ENCODE measurements at regions not wholly inside any gene's neighbourhood (a gene's known extent, or its start where the extent isn't known, plus 50 kb on each side); places are given as distances from the start of the nearest gene placed in this dataset.
A peak's percentile ranks its signal among the peaks of the same experiment; 100 is the strongest.

DNA sequence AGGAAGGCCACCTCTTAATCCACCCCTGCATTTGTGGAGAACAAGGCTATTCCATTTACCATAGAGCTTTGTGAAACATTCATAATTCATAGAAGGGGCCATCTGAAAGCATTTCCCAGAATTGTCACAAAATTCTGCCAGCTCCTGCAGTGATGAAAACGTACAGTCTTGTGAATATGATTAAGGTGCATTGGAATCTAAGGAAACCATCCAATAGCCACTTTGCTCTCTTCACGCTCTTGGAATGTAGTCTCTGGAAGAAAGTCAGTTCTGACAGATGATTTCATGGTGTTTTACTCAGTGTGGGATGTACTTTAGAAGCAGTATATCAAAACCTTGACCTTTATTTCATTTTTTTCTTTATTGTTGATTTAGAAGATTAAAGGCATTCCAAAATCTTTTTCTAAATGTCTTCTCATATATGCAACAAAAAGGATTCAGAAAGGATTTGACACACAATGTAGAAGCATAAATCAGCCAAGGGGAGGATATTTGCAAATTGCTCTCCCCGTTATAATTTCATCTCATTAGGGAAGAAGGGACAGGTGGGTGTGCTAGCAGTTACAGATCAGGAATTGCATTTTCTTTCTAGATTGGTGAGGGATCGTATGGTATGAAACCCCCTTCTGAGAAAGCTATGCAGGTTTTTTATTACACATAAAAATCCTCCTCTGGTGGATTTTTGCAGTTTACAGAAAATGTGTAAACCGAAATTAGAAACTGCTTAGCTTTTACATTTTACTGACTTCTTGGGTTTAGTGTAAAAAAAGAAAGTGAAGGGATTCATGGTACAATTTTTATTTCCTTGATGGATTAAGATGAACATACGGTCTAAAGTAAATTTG lies 390.2 kb downstream of the LRIG3 start:
- peaks cover 3% of the 10 kb centered on the region for H3K27me3 Mint-ChIP-seq
- no peaks in the 10 kb centered on the region for H3K4me1 Mint-ChIP-seq
- H3K36me3 Mint-ChIP-seq: no peaks in the 10 kb centered on the region
- no peak for DNase-seq
- no peak overlapping the region for H3K4me3 Mint-ChIP-seq
- no peaks in the 10 kb centered on the region for H3K9me3 Mint-ChIP-seq
- no peak overlapping the region for H3K27ac Mint-ChIP-seq

DNA sequence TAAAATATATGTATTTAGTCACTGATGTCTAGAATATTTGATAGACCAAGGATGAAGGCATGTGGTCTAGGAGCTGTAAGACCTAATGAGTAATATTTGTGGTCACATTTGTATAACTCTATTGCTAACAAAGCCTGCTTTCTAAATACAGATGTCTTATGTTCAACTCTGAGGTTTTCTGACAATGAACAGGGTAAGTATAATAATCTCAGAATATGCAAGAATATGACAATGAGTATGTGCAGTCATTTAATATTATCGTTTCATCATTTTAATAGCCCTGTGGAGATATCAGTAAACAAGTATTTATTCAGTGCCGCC lies 389.6 kb downstream of the LRIG3 start:
- H3K9me3 Mint-ChIP-seq: no peaks in the 10 kb centered on the region
- peaks cover 3% of the 10 kb centered on the region for H3K27me3 Mint-ChIP-seq
- DNase-seq: no peak

GRCh38 chr12:58532855-58533608 lies 387.3 kb downstream of the LRIG3 start:
- H3K4me1 Mint-ChIP-seq: no peaks in the 10 kb centered on the region
- no peak overlapping the region for H3K4me3 Mint-ChIP-seq
- no peak overlapping the region for H3K27ac Mint-ChIP-seq
- H3K36me3 Mint-ChIP-seq: no peaks in the 10 kb centered on the region
- no peak for DNase-seq
- peaks cover 3% of the 10 kb centered on the region for H3K27me3 Mint-ChIP-seq
- no peaks in the 10 kb centered on the region for H3K9me3 Mint-ChIP-seq

More for the DNA sequence above, 389.6 kb downstream of the LRIG3 start:
- Mint-ChIP-seq H3K4me1 (no peaks in the 10 kb centered on the region), H3K4me3 (no peak overlapping the region), H3K27ac (no peak overlapping the region), H3K36me3 (no peaks in the 10 kb centered on the region)

DNA sequence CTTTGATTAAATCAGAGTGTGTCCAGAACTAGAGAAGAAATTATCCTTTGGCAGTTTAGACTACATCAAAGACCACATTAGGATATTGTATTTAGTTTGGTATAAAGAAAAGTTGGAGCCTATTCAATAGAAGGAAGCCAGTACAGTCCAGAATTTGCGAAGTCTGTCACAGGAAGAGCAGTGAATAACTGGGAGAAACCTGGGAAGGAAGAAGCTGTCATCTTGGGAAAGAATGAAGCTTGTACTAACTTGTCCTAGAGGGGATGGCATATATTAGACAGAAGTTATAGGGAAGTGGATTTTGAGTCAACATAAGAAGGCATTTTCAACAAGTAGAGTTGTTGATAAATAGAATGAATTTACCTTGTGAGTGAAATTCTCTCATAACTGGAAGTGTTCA lies 386.7 kb downstream of the LRIG3 start:
- no peak overlapping the region for H3K4me3 Mint-ChIP-seq
- no peaks in the 10 kb centered on the region for H3K36me3 Mint-ChIP-seq
- no peaks in the 10 kb centered on the region for H3K9me3 Mint-ChIP-seq
- H3K27ac Mint-ChIP-seq: no peak overlapping the region
- no peaks in the 10 kb centered on the region for H3K4me1 Mint-ChIP-seq
- DNase-seq: no peak
- peaks cover 3% of the 10 kb centered on the region for H3K27me3 Mint-ChIP-seq

GRCh38 chr12:58537278-58537677 lies 383.0 kb downstream of the LRIG3 start:
- DNase-seq: no peak
- no peaks in the 10 kb centered on the region for H3K9me3 Mint-ChIP-seq
- no peak overlapping the region for H3K27ac Mint-ChIP-seq
- no peak overlapping the region for H3K4me3 Mint-ChIP-seq
- no peaks in the 10 kb centered on the region for H3K36me3 Mint-ChIP-seq
- H3K4me1 Mint-ChIP-seq: no peaks in the 10 kb centered on the region
- peaks cover 6% of the 10 kb centered on the region for H3K27me3 Mint-ChIP-seq

- Mint-ChIP-seq H3K9me3 (no peaks in the 10 kb centered on the region), H3K4me3 (no peak overlapping the region), H3K27me3 (peaks cover 3% of the 10 kb centered on the region), H3K27ac (no peak overlapping the region), H3K36me3 (no peaks in the 10 kb centered on the region), H3K4me1 (no peaks in the 10 kb centered on the region)
- no peak for DNase-seq
Measured at GRCh38 chr12:58539295-58539694, 381.0 kb downstream of the LRIG3 start.

DNA sequence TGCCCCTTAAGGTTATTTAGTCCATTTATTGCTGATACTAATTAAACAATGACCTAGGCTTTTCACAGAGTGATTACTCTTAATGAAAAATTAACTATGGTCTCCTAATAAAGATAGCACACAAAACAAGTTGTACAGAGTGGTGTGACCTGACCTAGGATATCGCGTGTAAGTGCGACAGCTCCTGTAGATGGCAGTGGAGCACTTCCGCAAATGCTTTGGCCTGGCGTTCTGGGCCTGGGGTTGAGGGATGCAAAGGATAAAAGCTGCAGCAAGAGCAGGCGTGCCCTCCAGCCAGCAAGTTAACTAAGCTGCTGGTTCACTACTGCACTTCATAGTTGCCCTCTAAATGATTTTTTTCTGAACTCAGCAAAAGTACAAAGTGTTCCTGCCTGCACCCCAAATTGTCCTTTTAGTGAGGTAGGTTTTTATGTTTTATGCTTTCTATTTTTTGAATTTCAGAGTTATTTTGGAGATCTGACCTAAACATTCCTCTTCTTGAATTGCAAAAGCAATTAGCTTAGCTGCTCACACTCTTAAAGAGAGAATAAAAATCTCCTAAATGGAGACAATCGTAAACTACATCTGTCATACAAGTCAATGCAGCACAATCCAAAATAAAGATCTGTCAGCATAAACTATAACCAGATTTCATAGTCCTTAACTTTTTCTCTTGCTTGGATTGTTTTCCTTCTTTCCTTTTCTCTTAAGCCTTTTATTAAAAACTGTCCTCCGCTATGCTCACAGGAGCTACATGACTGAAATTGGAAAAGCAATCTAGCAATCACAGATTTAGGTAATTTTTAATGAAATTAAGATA lies 379.6 kb downstream of the LRIG3 start:
- peak; percentile 2 for DNase-seq
- Mint-ChIP-seq H3K4me3 (no peak overlapping the region), H3K4me1 (no peaks in the 10 kb centered on the region), H3K27me3 (peaks cover 3% of the 10 kb centered on the region), H3K27ac (no peak overlapping the region), H3K36me3 (no peaks in the 10 kb centered on the region), H3K9me3 (no peaks in the 10 kb centered on the region)

DNA sequence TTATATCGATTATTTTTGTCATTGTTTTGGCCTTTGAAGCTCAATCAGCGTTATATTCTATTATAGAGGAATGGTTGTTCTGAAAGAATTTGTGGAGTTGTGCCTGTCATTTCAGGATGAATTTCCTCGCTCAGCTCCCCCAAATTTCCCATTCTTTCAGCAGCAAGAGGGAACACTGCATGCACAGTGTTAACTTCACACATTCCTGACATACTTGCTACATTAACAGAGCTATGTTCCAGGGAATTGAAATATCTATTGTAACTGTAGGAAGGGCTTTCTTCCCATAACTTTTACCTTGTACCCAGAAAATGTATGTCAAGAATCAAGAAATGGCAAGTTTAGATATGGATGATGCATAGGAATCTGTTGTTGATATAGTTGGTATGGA lies 379.0 kb downstream of the LRIG3 start:
- Mint-ChIP-seq H3K4me3 (no peak overlapping the region), H3K9me3 (no peaks in the 10 kb centered on the region), H3K27me3 (peaks cover 3% of the 10 kb centered on the region), H3K36me3 (no peaks in the 10 kb centered on the region), H3K4me1 (no peaks in the 10 kb centered on the region), H3K27ac (no peak overlapping the region)
- no peak for DNase-seq

- H3K27me3 Mint-ChIP-seq: peaks cover 3% of the 10 kb centered on the region
- H3K9me3 Mint-ChIP-seq: no peaks in the 10 kb centered on the region
- no peak overlapping the region for H3K27ac Mint-ChIP-seq
- H3K36me3 Mint-ChIP-seq: no peaks in the 10 kb centered on the region
- no peak overlapping the region for H3K4me3 Mint-ChIP-seq
- H3K4me1 Mint-ChIP-seq: no peaks in the 10 kb centered on the region
- no peak for DNase-seq
Measured at GRCh38 chr12:58544281-58544680, 376.0 kb downstream of the LRIG3 start.

DNA sequence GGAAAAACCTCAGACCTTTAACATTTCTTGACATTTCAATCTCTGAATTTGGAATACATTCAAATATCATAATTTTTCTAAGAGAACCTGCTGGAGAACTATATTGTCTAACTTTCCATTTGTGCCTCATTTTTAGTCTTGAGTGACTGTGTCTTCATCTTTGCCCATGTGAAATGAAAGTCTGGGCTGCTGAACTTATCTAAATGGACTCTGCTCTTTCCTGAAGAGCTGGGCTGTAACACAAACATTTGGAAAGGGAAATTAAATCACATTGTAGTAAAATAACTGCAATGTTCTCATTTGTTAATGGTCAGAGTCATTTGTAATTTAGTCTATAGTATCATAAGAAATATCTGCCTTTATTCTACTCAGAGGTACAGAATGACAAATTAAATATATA lies 373.1 kb downstream of the LRIG3 start:
- no peaks in the 10 kb centered on the region for H3K4me1 Mint-ChIP-seq
- no peaks in the 10 kb centered on the region for H3K27me3 Mint-ChIP-seq
- no peak overlapping the region for H3K27ac Mint-ChIP-seq
- no peak for DNase-seq
- no peaks in the 10 kb centered on the region for H3K9me3 Mint-ChIP-seq
- no peaks in the 10 kb centered on the region for H3K36me3 Mint-ChIP-seq
- H3K4me3 Mint-ChIP-seq: no peak overlapping the region

DNA sequence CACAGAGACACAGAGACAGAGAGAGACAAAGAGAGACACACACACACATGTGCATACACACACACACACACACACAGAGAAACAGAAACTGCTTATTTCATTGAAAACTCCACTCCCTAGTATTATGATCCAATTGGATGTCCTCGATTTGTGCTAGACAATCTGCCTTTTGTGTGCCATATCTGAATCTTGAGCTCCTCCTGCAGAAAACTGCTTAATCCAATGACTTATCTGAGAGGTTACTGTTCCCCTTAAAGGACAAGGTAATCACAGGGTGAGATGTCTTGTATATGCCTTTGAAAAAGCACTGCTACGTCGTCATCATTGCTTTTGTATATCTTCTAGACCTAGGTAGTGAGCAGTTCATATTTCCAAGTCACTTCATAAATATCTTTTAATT lies 371.5 kb downstream of the LRIG3 start:
- H3K27me3 Mint-ChIP-seq: no peaks in the 10 kb centered on the region
- H3K36me3 Mint-ChIP-seq: no peaks in the 10 kb centered on the region
- no peak overlapping the region for H3K27ac Mint-ChIP-seq
- H3K4me1 Mint-ChIP-seq: no peaks in the 10 kb centered on the region
- no peak for DNase-seq
- no peaks in the 10 kb centered on the region for H3K9me3 Mint-ChIP-seq
- H3K4me3 Mint-ChIP-seq: no peak overlapping the region

GRCh38 chr12:58554522-58555157 lies 365.7 kb downstream of the LRIG3 start:
- no peak overlapping the region for H3K4me3 Mint-ChIP-seq
- DNase-seq: no peak
- no peaks in the 10 kb centered on the region for H3K4me1 Mint-ChIP-seq
- H3K27me3 Mint-ChIP-seq: no peaks in the 10 kb centered on the region
- no peaks in the 10 kb centered on the region for H3K9me3 Mint-ChIP-seq
- H3K36me3 Mint-ChIP-seq: no peaks in the 10 kb centered on the region
- no peak overlapping the region for H3K27ac Mint-ChIP-seq

- H3K27me3 Mint-ChIP-seq: no peaks in the 10 kb centered on the region
- no peaks in the 10 kb centered on the region for H3K4me1 Mint-ChIP-seq
- H3K36me3 Mint-ChIP-seq: no peaks in the 10 kb centered on the region
- H3K27ac Mint-ChIP-seq: no peak overlapping the region
- no peaks in the 10 kb centered on the region for H3K9me3 Mint-ChIP-seq
- DNase-seq: no peak
- no peak overlapping the region for H3K4me3 Mint-ChIP-seq
Measured at GRCh38 chr12:58557171-58557570, 363.1 kb downstream of the LRIG3 start.

DNA sequence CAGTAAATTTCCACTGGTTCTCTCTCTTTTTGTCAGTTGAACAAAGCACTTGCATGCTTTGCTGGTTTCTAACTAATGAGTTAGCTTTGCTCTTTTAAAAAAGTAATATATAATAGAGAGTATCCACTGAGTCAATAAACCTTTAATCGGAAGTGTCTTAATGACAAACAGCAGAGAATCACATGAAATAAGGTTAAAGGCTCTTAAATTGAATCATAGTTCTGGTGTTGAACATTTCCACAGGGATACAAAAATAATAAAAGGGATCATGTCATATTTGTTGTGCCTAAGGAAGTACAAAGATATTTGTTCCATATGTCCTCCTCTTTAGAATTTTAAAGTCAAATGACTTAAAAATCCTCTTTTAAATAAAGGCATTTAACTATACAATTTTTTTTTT lies 362.6 kb downstream of the LRIG3 start:
- Mint-ChIP-seq H3K27me3 (no peaks in the 10 kb centered on the region), H3K27ac (no peak overlapping the region), H3K4me3 (no peak overlapping the region), H3K36me3 (no peaks in the 10 kb centered on the region), H3K4me1 (no peaks in the 10 kb centered on the region), H3K9me3 (no peaks in the 10 kb centered on the region)
- DNase-seq: no peak

DNA sequence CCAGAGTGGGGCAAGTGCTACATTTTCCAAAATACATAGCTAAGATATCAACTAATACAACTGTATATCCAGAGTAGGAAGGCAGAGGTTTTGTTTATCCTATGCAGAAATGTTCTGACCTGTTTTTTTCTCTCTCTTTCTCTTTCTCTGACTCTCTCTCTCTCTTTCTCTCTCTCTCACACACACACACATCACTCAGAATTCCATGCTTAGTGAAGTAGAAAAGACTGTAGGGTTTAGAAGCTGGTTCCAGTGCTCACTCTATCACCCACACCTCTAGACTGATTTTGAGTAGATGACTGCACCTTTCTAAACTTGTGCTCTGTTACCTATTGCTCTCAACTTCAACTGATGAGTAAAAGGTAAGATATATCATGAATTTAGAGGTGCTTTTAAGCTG lies 356.7 kb downstream of the LRIG3 start:
- no peak overlapping the region for H3K27ac Mint-ChIP-seq
- H3K36me3 Mint-ChIP-seq: no peaks in the 10 kb centered on the region
- no peaks in the 10 kb centered on the region for H3K27me3 Mint-ChIP-seq
- no peak overlapping the region for H3K4me3 Mint-ChIP-seq
- no peak for DNase-seq
- no peaks in the 10 kb centered on the region for H3K4me1 Mint-ChIP-seq
- H3K9me3 Mint-ChIP-seq: no peaks in the 10 kb centered on the region
